ENCODE measurements at regions not wholly inside any gene's neighbourhood (a gene's known extent, or its start where the extent isn't known, plus 50 kb on each side); places are given as distances from the start of the nearest gene placed in this dataset.

GRCh38 chr3:193812791-193813500 is 219.9 kb downstream of the OPA1 start:
- H2BK20ac ChIP-seq (ENCODE audit: low read length): peak overlapping the region; percentile 77; the same call in 1 of the 2 replicates
- H3K23ac ChIP-seq (ENCODE audit: insufficient read length): no peak overlapping the region
- H3K9me3 ChIP-seq (ENCODE audit: insufficient read depth in 2 of 2, low read depth in 1 of 2, low read length in 1 of 2): no peaks in the 10 kb centered on the region
- no peak overlapping the region; the same call in 1 of the 2 replicates for H2AK5ac ChIP-seq (ENCODE audit: low read depth, low read length)
- peak overlapping the region; percentile 79 for H3K27ac ChIP-seq (ENCODE audit: low read depth, low read length)
- no peaks in the 10 kb centered on the region for H3K23me2 ChIP-seq (ENCODE audit: low read depth, low read length)
- H4K91ac ChIP-seq (replicated peaks; ENCODE audit: insufficient read length, low read length): peak overlapping the region; percentile 99
- H2BK15ac ChIP-seq (ENCODE audit: low read length): no peak overlapping the region
- H3K56ac ChIP-seq (replicated peaks; ENCODE audit: insufficient read length, low read depth, low read length): peak overlapping the region; percentile 62
- peaks cover 50 to 67% (median 62%) of the 10 kb centered on the region in 4 experiments for H3K4me1 ChIP-seq (replicated peaks in 1 of 4; ENCODE audit: control insufficient read depth in 3 of 4, insufficient read depth in 4 of 4, low read length in 3 of 4)
- H3K79me1 ChIP-seq (ENCODE audit: low read depth, low read length): no peaks in the 10 kb centered on the region
- FAIRE-seq (peak; percentile 92), DNase-seq (ENCODE audit: low read depth in 1 of 2, low spot score in 2 of 2) (peak; percentile 63 to 86)
- ChIA-PET CTCF (ENCODE audit: partially characterized antibody) (interaction anchor here (1.2 to 1.5 kb wide), 3 partner anchors 22 to 405 kb away, joined by 3 to 5 read pairs (median 3); no protein-coding TSS in a partner anchor), POLR2A (ENCODE audit: partially characterized antibody) (interaction anchor here (0.7 to 1.8 kb wide), 11 partner anchors 8 to 329 kb away, joined by 3 to 10 read pairs (median 4); no protein-coding TSS in a partner anchor)
- WGBS, 2 experiments (ENCODE audit: extremely low coverage in 1 of 2, insufficient coverage in 1 of 2, insufficient read length in 1 of 2, insufficient replicate concordance in 2 of 2, low coverage in 1 of 2, low lambda C conversion rate in 2 of 2, missing lambda C conversion rate in 1 of 2): 14% methylated on average over 7 of the region's 7 CpGs; no CpG with 5 or more reads in 1 of the 2 experiments
- peak overlapping the region in 2 of 4 experiments; percentile 14 to 46; a peak in 4 of 8 replicates for H3K4me3 ChIP-seq (ENCODE audit: extremely low read depth in 1 of 4, insufficient read depth in 2 of 4, low read depth in 3 of 4, low read length in 4 of 4)
- peak overlapping the region; percentile 99; the same call in 1 of the 2 replicates for H2BK12ac ChIP-seq (ENCODE audit: low read depth, low read length)
- H4K20me1 ChIP-seq (replicated peaks in 1 of 2; ENCODE audit: control insufficient read depth in 1 of 2, insufficient read depth in 2 of 2, low read length in 2 of 2): no peaks in the 10 kb centered on the region
- H3K9ac ChIP-seq (replicated peaks in 1 of 4; ENCODE audit: extremely low read depth in 1 of 4, low read depth in 3 of 4, low read length in 3 of 4): peak overlapping the region in 2 of 4 experiments; percentile 33 to 44; a peak in 4 of 7 replicates
- peak overlapping the region; percentile 73 for H4K5ac ChIP-seq (ENCODE audit: insufficient read length, low read depth, low read length)
- no peak overlapping the region for H3K14ac ChIP-seq (ENCODE audit: insufficient read length)
- H3K4ac ChIP-seq (replicated peaks; ENCODE audit: insufficient read length, low read depth, low read length): peak overlapping the region; percentile 69
- peak overlapping the region; percentile 96; the same call in 1 of the 2 replicates for H2BK5ac ChIP-seq (ENCODE audit: low read depth, low read length)
- no peaks in the 10 kb centered on the region for H3K27me3 ChIP-seq (replicated peaks in 1 of 4; ENCODE audit: control insufficient read depth in 3 of 4, extremely low read depth in 1 of 4, insufficient read depth in 3 of 4, low read length in 3 of 4)
- H3K4me2 ChIP-seq (ENCODE audit: insufficient read depth in 1 of 2, low read depth in 2 of 2, low read length in 2 of 2): peak overlapping the region; percentile 65 to 68
- no peak overlapping the region for H2AFZ ChIP-seq (ENCODE audit: low read length)
- no peaks in the 10 kb centered on the region for H3K79me2 ChIP-seq (ENCODE audit: control insufficient read depth in 1 of 2, insufficient read depth in 2 of 2, low read length in 2 of 2)
- peak overlapping the region; percentile 100 for H2BK120ac ChIP-seq (replicated peaks; ENCODE audit: low read depth, low read length)
- H3K36me3 ChIP-seq (ENCODE audit: control insufficient read depth in 2 of 4, insufficient read depth in 4 of 4, low read length in 3 of 4): no peaks in the 10 kb centered on the region
- H3K18ac ChIP-seq (ENCODE audit: extremely low read depth, low read length): peak overlapping the region; percentile 88
- no peak overlapping the region for H4K8ac ChIP-seq (ENCODE audit: extremely low read depth, insufficient read depth, low read length)
- TF ChIP-seq HDAC2 (IDR thresholded peaks at IDR 0.05; ENCODE audit: borderline replicate concordance in 1 of 2, low read depth in 2 of 2, low read length in 2 of 2): peak; percentile 94 to 99
- TF ChIP-seq RBBP5 (IDR thresholded peaks at IDR 0.05; ENCODE audit: borderline replicate concordance, low read depth, low read length): 0 out of 2 replicates have a peak, but pooled peaks have one; percentile 62
- TF ChIP-seq CEBPB (IDR thresholded peaks at IDR 0.05; ENCODE audit: low read depth, low read length): 0 out of 2 replicates have a peak, but pooled peaks have one; percentile 43
- no peak for TF ChIP-seq TAF7 (optimal IDR thresholded peaks at IDR 0.05; ENCODE audit: borderline replicate concordance, low read depth, low read length)
- peak; percentile 28 to 97; a peak in 2 of 3 replicates for TF ChIP-seq EP300 (IDR thresholded peaks at IDR 0.05; ENCODE audit: borderline replicate concordance in 1 of 2, low read depth in 2 of 2, low read length in 2 of 2)
- TF ChIP-seq CTBP2 (IDR thresholded peaks at IDR 0.05; ENCODE audit: borderline replicate concordance, insufficient read depth, insufficient read length, low read length): peak; percentile 76
- TF ChIP-seq BCL11A (IDR thresholded peaks at IDR 0.05; ENCODE audit: low read depth in 2 of 2, low read length in 2 of 2): peak; percentile 54 to 89
- 0 out of 2 replicates have a peak, but pooled peaks have one; percentile 31 for TF ChIP-seq BACH1 (IDR thresholded peaks at IDR 0.05; ENCODE audit: low read length)

Measured in H1 (cell line).